Upper lobe of left lung (tissue), 6 donors: ENCODE measurements at regions not wholly inside any gene's neighbourhood (a gene's known extent, or its start where the extent isn't known, plus 50 kb on each side); places are given as distances from the start of the nearest gene placed in this dataset.

ENCODE experiments used
- ATAC-seq, 2 donors: fragments of 200-7000 bp; cut with Tn5 transposase; one replicate each; pipeline ENCODE4 v1.9.1; 2022; ENCODE audit warnings: mild to moderate bottlenecking in 2 of 2, moderate library complexity in 2 of 2; ENCODE audit not compliant: low FRiP score in 2 of 2
- DNase-seq, 2 donors: peaks; one replicate each; pipeline ENCODE4 v3.0.0-alpha.2; 2019 to 2020
- H3K27ac ChIP-seq, 4 donors: fragments of 200-600 bp; sonication (generic); one replicate each; pipeline ENCODE4 v1.5.1; 2016 to 2019
- H3K27me3 ChIP-seq, 4 donors: fragments of 200-600 bp; sonication (generic); one replicate each; pipeline ENCODE4 v1.5.1; 2017 to 2019
- H3K36me3 ChIP-seq, 4 donors: fragments of 200-600 bp; sonication (generic); one replicate each; pipeline ENCODE4 v1.5.1; 2016 to 2019
- H3K4me1 ChIP-seq, 4 donors: fragments of 200-600 bp; sonication (generic); one replicate each; pipeline ENCODE4 v1.5.1; 2018 to 2019
- H3K4me3 ChIP-seq, 4 donors: fragments of 200-600 bp; sonication (generic); one replicate each; pipeline ENCODE4 v1.5.1; 2017 to 2019; ENCODE audit warnings: mild to moderate bottlenecking in 2 of 4, moderate library complexity in 1 of 4
- H3K9me3 ChIP-seq, 4 donors: fragments of 200-600 bp; sonication (generic); one replicate each; pipeline ENCODE4 v1.5.1; 2018 to 2019
- EP300 ChIP-seq, 4 donors: sonication (generic); formaldehyde crosslinking; IDR thresholded peaks; one replicate each; pipeline ENCODE4 v1.5.1; 2017; ENCODE audit warnings: antibody characterized with exemption in 4 of 4, control low read depth in 2 of 4
- POLR2A ChIP-seq, 4 donors: fragments of 450-650 bp; IDR thresholded peaks; one replicate each; pipeline ENCODE4 v1.5.1; 2016 to 2017; ENCODE audit warnings: antibody characterized with exemption in 4 of 4, mild to moderate bottlenecking in 2 of 4
- POLR2AphosphoS5 ChIP-seq, 2 donors: sonication (generic); formaldehyde crosslinking; IDR thresholded peaks; one replicate each; pipeline ENCODE4 v1.5.1; 2017; ENCODE audit warnings: antibody characterized with exemption in 2 of 2
- WGBS, 2 donors: methylation state at CpG; one replicate each; pipeline ENCODE4 v1.1.5; 2017 to 2018; 5-methylcytosine and 5-hydroxymethylcytosine counted together
- TF ChIP-seq, protein P1 (sequence below), 6 experiments: fragments of 450-650 bp in 4 of 6; fragments of 200-600 bp in 2 of 6; sonication (generic) in 2 of 6; IDR thresholded peaks; one replicate each; pipeline ENCODE4 v1.5.1; 2016 to 2019; ENCODE audit warnings: antibody characterized with exemption in 6 of 6
- donor health status: DM: no; HTN: no; CAD: no; lungs with moderate emphysema.
- donor health status: DM: no; HTN: yes; CAD: no; lungs with severe emphysema.

DNA sequence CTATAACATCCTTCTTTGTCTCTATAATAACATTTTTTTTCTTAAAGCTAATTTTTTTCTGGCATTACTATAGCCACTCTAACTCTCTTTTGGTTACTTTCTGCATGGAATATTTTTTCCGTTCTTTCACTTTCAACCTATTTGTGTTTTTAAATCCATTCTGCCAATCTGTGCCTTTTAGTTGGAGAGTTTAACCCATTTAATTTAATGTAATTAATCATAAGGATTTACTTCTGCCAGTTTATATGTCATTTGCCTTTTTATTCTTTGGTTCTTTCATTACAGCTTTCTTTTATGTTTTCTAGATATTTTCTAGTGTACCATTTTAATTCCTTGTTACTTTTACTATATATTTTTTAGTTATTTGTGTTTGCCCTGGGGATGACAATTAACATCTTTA lies 78.6 kb downstream of the TMEM270 start:
- TF ChIP-seq POLR2A (IDR thresholded peaks at IDR 0.05), result no peak
- no peak for TF ChIP-seq POLR2AphosphoS5 (IDR thresholded peaks at IDR 0.05)
- no peak for TF ChIP-seq EP300 (IDR thresholded peaks at IDR 0.05)
- TF ChIP-seq, protein P1, sequence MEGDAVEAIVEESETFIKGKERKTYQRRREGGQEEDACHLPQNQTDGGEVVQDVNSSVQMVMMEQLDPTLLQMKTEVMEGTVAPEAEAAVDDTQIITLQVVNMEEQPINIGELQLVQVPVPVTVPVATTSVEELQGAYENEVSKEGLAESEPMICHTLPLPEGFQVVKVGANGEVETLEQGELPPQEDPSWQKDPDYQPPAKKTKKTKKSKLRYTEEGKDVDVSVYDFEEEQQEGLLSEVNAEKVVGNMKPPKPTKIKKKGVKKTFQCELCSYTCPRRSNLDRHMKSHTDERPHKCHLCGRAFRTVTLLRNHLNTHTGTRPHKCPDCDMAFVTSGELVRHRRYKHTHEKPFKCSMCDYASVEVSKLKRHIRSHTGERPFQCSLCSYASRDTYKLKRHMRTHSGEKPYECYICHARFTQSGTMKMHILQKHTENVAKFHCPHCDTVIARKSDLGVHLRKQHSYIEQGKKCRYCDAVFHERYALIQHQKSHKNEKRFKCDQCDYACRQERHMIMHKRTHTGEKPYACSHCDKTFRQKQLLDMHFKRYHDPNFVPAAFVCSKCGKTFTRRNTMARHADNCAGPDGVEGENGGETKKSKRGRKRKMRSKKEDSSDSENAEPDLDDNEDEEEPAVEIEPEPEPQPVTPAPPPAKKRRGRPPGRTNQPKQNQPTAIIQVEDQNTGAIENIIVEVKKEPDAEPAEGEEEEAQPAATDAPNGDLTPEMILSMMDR (IDR thresholded peaks at IDR 0.05), result no peak
- Histone ChIP-seq H3K9me3 (peaks cover 0 to 8% (median 6%) of the 10 kb centered on the region in 4 donors), H3K27ac (no peak overlapping the region), H3K4me1 (no peaks in the 10 kb centered on the region), H3K36me3 (no peaks in the 10 kb centered on the region), H3K4me3 (no peak overlapping the region), H3K27me3 (no peaks in the 10 kb centered on the region)
- 92 to 100% methylated on average over 1 of the region's 1 CpG for WGBS, 2 donors
- DNase-seq (no peak), ATAC-seq (no peak)

- TF ChIP-seq POLR2AphosphoS5 (IDR thresholded peaks at IDR 0.05), result no peak
- TF ChIP-seq POLR2A (IDR thresholded peaks at IDR 0.05), result no peak
- no peak for TF ChIP-seq EP300 (IDR thresholded peaks at IDR 0.05)
- TF ChIP-seq, protein P1 (IDR thresholded peaks at IDR 0.05), result no peak
- ATAC-seq (no peak), DNase-seq (no peak)
- H3K4me3 ChIP-seq, result no peak overlapping the region
- no peaks in the 10 kb centered on the region for H3K4me1 ChIP-seq
- no peaks in the 10 kb centered on the region for H3K36me3 ChIP-seq
- H3K27me3 ChIP-seq, result no peaks in the 10 kb centered on the region
- H3K27ac ChIP-seq, result no peak overlapping the region
- H3K9me3 ChIP-seq, result peaks cover 5 to 11% (median 7%) of the 10 kb centered on the region in 4 donors
- WGBS, 2 donors, result 86 to 94% methylated on average over 2 of the region's 2 CpGs
These were observed 79.8 kb downstream of the TMEM270 start for GRCh38 chr7:73940701-73941238.

DNA sequence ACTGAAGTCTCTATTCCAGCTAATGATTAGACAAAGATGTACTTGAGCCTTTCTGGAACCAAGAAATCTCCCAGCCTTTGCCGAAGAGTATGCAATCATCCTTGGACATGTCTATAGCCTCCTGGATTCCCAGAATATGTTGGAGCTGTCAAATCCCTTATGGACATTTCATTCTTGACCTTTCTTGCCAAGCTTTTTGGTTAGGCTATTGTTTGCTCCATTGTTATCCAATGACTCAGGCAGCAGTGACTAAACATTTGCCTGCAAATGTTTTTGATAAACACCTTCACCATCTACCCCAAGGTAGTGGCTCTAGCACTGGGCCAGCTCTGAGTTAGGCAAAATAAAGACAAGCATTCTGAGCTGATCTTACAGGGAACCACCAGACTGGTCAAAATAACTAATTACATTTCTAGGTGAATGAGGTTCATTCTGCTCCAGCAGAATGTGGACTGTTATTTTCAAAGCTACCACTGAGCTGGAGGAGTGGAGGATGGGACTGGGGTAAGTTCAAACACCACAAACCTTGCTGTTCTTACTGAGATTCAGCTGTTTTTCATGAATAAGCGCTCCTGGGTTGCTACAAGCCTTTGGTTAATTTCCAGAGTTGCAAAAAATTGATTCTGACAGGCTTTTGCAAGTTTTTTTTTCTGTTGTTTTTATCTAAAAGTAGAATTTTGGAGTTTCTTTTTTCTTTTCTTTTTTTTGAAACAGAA lies 81.0 kb downstream of the TMEM270 start:
- no peaks in the 10 kb centered on the region for H3K27me3 ChIP-seq
- DNase-seq (no peak), ATAC-seq (peak in 1 of 2 donors; percentile 50)
- no peak overlapping the region for H3K4me3 ChIP-seq
- peaks cover 5 to 11% (median 7%) of the 10 kb centered on the region in 4 donors for H3K9me3 ChIP-seq
- H3K27ac ChIP-seq, result no peak overlapping the region
- H3K36me3 ChIP-seq, result no peaks in the 10 kb centered on the region
- no peak for TF ChIP-seq POLR2A (IDR thresholded peaks at IDR 0.05)
- TF ChIP-seq EP300 (IDR thresholded peaks at IDR 0.05), result no peak
- TF ChIP-seq, protein P1 (IDR thresholded peaks at IDR 0.05), result no peak
- no peak for TF ChIP-seq POLR2AphosphoS5 (IDR thresholded peaks at IDR 0.05)
- no peaks in the 10 kb centered on the region for H3K4me1 ChIP-seq
- WGBS, 2 donors, result 71 to 84% methylated on average over 2 of the region's 2 CpGs

DNA sequence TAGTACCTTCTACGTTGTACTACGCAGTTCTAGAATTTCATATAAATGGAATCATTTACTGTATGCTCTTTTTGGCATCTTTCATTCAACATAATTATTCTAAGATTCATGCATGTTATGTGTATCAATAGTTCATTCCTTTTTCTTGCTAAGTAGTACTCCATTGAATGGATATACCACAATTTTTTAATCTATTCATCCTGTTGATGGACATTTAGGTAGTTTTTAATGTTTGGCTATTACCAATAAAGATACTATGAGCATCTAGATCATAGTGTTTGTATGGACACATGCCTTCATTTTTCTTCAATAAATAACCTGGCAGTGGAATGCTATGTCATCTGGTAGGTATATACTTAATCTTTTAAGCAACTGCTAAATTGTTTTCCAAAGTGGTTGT lies 83.0 kb upstream of the ELN start:
- no peak for ATAC-seq
- Histone ChIP-seq H3K36me3 (no peaks in the 10 kb centered on the region), H3K4me3 (no peak overlapping the region), H3K4me1 (no peaks in the 10 kb centered on the region), H3K27ac (no peak overlapping the region), H3K27me3 (no peaks in the 10 kb centered on the region), H3K9me3 (peaks cover 0 to 21% (median 13%) of the 10 kb centered on the region in 4 donors)
- no peak for TF ChIP-seq POLR2AphosphoS5 (IDR thresholded peaks at IDR 0.05)
- TF ChIP-seq EP300 (IDR thresholded peaks at IDR 0.05), result no peak
- TF ChIP-seq POLR2A (IDR thresholded peaks at IDR 0.05), result no peak
- TF ChIP-seq, protein P1 (IDR thresholded peaks at IDR 0.05), result no peak
- DNase-seq, result no peak
- 98% methylated on average over 2 of the region's 2 CpGs for WGBS, 2 donors

DNA sequence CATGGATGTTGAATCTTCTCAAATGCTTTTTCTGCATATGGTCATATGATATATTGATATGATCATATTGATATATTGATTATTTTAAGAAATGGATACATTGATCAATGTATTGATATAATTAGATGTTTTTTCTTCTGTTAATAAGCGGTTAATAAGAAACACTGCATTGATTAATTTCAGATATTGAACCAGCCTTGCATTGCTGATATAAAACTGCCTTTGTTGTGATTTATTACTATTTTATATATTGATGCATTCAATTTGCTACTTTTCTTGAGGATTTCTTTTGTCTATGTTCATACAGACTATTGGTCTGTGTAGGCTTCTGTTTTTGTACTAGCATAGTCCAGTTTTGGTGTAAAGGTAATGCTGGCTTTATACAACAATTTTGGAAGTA lies 79.7 kb upstream of the ELN start:
- Histone ChIP-seq H3K4me3 (no peak overlapping the region), H3K36me3 (no peaks in the 10 kb centered on the region), H3K9me3 (peaks cover 0 to 14% (median 9%) of the 10 kb centered on the region in 4 donors), H3K27me3 (no peaks in the 10 kb centered on the region), H3K4me1 (no peaks in the 10 kb centered on the region), H3K27ac (no peak overlapping the region)
- TF ChIP-seq EP300 (IDR thresholded peaks at IDR 0.05), result no peak
- TF ChIP-seq POLR2AphosphoS5 (IDR thresholded peaks at IDR 0.05), result no peak
- no peak for TF ChIP-seq POLR2A (IDR thresholded peaks at IDR 0.05)
- TF ChIP-seq, protein P1 (IDR thresholded peaks at IDR 0.05), result no peak
- ATAC-seq (no peak), DNase-seq (no peak)
- 97 to 100% methylated on average over 1 of the region's 1 CpG for WGBS, 2 donors
